ENCODE measurements at regions not wholly inside any gene's neighbourhood (a gene's known extent, or its start where the extent isn't known, plus 50 kb on each side); places are given as distances from the start of the nearest gene placed in this dataset.

- TF ChIP-seq CTCF (IDR thresholded peaks at IDR 0.05): no peak
- no peak for TF ChIP-seq ZFX (IDR thresholded peaks at IDR 0.05; ENCODE audit: borderline replicate concordance)
These were observed 301.7 kb downstream of the OMA1 start for GRCh38 chr1:58244872-58245271.

Measured in 22Rv1 (cell line).